RKO (cell line): ENCODE measurements at regions not wholly inside any gene's neighbourhood (a gene's known extent, or its start where the extent isn't known, plus 50 kb on each side); places are given as distances from the start of the nearest gene placed in this dataset.

Experiments
- DNase-seq: peaks from one replicate; pipeline ENCODE4 v3.0.0-alpha.2; 2016; ENCODE audit warnings: low spot score

DNA sequence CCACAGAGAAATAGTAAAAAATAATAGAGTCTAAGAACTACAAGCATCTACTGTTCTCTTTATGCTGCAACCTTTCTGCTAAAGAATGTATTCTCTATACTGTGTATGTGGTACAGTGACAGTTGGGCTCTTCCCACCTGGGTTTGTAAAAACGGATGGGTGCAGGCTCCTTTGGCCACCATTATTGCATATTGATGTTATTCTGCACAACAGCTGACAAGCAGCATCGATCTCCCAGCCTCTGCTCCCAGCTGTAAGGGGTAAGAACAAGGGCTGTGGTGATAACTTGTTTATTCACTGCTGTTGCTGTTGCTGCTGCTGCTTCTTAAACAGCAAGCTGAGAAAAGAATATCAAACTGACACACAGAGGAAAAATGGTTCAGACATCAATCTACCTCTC, 56.1 kb downstream of the KCNRG start:
- DNase-seq: no peak

DNA sequence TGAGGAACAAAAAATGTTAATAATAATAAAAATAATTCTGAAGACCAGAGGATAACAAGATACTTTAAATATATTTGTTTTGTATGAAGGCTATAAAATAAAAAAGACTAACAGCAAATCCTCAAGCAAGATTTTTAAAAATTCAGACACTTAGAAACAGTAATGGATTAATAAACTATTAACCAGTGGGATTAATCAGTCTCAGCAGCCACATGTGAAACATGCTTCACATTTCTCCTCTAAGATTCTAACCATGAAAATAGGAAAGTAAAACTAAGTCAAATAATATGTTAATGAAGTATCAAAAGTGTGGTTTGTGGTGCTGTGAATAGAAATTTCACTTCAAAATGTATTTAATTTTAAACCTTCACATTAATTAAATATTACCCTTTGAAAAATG, 57.4 kb downstream of the KCNRG start:
- no peak for DNase-seq

DNA sequence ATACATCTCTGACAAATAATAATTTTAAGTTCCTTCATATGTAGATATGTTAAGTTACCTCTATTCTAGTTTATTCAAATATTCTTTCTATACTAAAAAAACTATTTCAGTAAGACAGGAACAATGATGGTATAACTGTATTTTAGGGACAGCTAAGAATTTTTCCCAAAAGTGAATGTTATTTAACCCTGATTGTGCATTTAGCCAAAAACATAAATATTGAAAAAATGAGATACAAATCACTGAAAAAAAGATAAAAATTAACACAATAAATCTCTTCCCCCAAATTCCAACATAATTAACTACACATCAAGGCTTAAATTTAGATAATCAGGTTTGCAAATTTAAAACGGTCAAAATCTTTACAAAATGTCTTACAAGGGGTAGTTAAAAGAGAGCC, 58.1 kb downstream of the KCNRG start:
- DNase-seq: no peak

DNA sequence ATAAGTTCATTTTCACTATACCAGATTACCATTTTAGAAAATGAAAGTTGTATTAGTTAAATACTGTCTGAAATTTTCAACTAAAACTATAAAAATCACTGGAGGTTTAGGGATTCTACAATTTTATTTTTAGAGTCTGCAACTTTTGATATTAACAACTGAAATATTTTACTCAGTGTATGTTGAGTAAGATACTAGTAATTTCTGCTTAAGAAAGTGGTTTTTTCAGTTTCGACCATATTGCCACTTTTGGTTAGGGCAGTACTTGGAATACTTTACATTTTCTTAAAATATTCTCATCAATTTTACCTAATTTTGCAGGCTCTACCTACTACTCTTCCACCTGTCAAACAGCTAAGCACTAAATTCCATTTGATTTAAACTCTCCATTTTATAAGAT, 59.6 kb downstream of the KCNRG start:
- DNase-seq: no peak

DNA sequence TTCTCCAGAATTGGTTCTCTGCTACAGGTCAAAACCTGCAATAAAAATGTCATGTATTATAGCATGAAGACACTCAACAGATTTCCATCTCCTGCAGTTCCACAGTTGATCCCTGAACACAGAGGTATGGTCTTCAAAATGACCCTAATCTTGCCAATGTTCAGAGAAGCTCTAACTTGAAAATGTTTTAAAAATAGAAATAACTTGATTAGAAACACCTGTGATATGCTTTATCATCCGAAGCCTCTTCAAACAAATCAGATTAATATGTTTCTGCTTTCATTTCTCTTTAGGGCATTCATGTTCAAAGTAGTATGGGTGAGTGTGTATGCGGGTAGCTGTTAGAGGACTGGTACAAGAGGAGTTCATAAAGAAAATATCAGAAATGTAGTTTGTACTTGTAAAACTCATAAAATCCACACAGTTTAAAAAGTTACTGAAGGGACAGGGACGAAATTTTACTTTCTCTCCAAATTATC, 60.4 kb downstream of the KCNRG start:
- DNase-seq: no peak

DNA sequence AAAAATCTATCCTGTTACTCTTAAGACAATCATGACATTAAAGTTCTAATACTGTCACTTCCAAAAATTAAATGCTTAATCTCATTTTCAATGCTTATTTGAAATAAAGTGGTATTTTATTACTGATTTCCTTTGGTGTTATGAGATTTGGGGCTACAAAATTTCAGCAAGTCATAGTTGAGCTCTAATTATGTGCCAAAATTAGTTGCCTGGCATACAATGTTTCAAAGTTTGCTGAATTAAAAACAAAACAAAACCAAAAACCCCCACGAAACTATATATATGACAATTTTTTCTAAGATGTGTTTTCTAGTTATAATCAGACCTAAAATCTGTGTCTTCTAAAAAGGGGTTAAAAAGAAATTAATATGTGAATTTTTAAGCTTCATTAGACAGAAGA, 62.2 kb downstream of the KCNRG start:
- no peak for DNase-seq

DNA sequence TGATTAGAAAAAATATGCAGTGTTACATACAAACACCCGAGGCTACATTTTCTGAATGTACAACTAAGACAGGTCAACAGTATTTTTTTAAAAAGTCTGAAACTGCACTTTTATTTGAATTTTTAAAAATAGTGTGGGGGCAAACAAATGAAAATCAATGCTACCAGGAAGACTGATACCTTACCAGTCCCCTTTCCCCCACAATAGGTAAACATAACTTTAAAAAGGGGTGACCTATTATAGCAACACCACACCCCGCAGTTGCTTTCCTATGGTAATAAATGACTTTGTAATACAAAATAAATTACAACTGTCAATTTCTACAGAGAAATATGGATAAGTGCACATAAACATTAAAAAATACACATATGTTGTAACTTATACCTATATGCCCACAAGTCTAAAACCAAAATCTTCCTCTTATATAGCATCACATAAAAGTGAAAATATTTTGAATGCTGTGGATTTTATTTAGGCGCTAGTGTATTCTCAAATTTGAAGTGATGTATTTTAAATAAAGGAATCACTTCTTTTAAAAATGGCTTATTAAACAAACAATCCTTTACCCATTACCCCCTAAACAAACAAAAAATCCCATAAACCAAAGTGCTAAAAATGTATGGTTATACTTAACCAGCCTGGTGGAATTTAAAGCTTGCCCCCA, 63.1 kb downstream of the KCNRG start:
- DNase-seq: no peak

DNA sequence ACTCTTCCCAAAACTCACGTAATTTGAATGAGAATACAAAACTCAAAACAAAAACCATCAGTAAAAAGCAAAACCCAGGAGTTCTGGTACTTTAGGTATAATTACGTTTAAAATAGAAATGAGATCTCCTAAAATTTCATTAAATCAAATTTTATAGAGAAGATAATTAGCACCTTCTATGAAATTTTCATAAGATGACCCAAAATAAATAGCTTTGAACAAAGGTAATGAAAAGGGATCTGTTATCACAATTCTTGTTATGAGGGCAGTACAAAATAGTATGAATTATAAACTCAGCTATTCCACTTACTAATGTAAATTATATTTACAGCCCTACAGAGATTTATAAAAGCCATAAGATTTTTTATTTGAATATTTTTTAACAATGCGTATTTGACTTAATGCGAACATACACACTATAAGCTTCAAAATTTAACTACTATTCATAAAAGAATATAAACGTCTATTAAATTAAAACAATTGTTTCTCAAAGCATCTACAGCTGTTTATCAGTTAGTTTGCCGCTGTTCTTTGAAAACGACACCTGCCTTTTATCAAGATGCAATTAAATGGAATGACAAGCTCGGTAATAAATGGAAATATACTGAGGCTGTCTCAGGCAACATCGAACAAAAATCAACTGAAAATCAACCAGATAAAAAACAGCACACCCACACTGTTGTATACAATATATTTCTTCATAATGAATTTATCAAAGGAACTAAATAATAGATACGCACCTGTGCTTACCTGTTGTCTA, 63.8 kb downstream of the KCNRG start:
- DNase-seq: no peak

DNA sequence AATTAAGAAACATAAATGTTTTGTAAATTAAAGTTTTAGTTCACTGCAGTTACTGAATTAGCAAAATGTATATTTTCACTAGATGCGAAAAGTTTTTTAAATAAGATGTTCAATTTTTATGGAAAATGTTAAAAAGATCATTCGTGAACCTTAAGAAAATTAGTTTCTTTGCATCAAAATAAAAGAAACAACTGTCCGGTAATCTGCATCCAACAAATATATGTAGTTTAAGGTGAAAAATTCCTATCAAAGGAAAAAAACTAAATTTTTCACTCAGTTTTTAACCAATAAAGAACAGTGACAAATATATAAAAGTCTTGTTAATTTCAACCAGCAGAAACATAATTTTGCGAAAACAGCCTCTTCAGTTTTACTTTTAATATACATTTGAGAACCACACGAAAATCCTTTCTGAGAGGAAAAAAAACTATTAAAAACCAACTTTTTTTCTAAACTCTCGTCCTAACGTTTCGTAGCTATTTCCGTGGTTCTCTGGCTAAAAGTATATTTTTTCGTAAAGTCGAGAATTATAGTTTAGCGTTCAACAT, 64.5 kb downstream of the KCNRG start:
- DNase-seq: no peak

DNA sequence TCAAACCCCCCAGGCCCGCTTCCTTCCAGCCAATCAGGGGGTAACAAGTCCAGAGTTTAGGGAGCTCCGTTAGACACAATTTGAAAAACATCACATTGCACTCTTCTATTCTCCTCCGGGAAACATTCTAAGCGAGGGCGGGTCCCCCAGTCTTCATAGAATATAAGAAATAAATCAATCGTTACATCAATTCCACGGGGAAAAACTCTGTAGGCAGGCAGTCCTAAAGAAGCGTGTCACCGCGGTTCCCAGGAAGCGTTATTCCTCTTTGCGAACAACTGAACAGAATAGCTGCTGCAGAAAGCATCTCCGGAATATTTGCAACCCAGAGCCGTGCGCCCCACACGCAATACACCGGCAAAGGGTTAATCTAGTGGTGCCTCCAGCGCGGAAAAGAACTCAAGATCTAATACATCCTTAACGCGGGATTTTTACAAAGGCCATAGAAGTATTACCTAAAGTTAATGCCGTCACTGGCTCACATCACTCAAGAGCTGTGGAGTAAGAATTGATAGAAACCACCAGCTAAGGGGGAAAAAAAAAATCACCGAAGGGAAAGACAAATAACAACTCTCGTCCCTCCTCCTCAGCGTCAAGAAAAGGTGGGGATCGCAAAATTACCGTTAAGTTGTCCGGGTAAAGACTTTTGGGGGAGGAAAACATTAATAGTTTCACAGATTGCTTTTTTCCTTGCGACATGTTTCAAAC, 65.1 kb downstream of the KCNRG start:
- peak; percentile 63 for DNase-seq

DNA sequence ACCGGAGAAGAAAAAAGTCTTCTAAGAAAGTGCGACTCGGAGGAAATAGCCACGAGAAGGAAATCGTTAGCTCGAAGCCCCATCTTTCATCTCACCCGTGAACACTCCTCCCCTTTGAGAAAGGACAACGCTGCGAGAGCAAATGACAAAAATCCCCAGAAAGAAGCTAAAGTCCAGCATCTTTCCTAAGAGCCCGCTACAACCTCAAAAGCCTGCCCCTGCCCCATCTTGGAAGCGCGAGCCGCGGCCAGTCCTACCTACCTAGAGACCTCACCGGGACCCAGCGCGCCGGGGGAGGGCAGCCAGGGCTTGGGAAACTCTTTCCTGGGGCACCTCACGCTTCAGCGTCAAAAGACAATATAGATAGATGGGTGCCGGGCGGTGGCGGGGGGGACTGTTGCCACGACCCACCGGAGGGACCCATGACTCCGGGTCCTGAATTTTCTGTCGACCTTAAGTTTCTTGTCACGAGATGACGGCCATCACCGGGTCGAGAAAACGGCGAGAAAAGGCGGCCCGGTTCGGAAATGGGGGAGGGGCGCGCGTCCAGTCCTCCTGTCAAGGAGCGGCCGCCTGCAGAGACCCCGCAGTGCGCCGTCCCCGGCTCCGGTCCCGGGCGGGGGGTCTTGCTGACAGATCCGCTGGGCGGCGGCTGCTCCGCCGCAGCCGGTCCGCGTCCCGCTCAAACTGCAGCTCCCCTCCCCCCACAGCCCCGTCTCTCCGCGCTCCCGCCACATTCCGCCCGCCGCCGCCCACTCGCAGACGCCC, 65.9 kb downstream of the KCNRG start:
- peak; percentile 47 for DNase-seq

DNA sequence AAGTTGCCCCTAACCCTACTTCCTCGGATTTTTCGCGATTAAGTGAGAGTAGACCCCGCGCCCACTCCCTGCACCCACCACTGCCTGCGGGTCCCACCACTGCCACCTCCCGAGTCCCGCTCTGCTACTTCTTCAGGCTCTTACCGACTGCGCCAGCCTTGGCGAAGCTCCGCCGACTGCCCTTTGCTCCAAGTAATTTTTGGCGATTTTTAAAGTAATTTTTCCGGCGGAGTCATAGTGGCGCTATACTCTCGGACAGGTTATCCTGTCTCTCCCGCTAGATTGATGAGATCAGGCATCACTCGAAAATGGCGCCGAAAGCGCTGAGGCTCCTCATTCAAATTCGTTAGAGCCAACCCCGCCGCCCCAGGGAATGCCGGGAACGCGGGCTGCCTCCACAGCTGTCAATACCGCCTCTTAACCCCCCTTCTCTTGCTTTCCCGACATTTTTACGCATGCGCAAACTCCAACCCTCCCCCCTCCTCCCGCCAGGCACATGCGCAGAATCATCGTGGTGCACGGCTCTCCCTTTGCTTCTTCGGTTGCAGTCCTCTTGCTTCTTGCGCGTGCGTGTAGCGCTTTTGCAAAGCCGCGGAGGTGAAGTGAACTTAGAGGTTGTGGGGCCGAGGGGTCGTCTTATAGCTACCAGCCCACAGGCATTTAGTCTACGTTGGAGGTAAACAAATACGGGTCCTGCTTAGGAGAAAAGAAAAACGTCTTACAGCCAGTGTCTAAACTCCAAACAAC, 66.6 kb downstream of the KCNRG start:
- DNase-seq: peak; percentile 98

DNA sequence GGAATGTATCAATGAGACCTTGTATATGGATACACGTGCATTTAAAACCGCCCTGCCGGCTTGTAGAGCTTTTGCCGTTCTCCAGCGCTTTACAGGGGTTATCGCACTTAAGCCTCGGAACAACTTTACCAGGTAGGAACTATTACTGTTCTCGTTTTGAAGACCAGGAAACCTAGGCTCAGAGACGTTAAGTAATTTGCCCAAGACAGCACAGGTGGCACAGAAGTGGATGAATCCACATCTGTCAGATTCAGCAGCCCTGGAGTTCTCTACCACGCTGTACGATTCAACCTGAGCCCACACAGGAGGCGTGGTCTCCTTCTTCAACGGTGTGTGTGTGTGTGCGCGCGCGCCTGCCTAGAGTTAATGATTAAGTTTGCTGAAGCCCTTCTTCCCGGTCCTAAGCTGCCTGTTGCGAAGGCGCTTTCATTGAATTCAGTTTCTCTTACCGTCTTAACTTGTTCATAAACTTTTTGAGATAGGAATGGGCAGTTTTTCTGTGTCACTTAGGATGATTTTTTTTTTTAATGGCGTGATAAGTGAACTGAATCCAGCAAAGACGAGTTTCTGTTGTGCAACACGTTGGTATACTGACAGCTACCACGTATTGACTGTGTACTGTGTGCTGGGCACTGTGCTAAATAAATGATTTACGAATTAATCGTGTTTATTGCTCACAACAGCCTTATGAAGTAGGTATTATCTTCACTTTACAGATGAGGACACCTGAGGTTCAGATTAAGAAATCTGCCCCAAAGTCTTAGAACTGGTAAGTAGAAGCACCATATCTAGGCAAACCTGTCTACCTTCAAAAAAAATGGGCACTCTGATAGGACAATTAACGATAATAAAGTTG, 67.4 kb downstream of the KCNRG start:
- DNase-seq: peak; percentile 91

DNA sequence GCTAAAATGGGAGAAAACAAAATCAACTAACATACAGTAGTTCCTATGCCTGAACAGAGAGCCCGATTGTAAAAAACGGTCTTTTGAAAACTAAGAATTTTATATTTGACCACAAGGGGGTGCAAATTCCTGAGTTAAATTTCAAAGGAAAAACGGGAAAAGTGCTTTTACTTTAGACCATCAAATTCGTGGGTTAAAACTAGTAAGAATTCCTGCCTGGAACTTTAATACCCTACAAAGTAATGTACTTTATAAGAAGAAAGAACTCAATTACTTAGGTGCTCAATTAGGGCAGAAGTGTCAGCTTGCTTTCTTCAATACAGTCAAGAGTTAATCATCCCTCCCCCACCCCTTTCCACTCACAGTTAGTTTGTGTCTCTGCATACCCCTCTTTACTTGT, 69.8 kb downstream of the KCNRG start:
- peak; percentile 71 for DNase-seq

DNA sequence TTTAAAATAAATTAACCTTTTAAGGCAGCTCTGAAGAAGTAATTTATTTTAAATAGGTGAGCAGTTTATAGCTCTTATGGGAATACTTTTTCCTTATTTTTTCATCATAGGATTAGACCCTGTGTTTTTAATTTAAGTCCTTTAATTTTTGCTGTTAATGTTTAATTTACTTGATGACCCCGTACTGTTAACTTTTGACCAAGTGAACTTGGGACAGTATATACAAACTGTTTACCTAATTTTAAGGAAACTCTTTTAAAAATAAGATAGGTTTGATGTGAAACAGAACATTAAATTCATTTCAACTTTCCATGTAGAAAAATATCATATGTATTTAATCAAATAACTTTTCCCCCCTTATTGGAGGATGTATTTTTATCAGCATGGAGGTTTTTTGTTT, 74.4 kb downstream of the KCNRG start:
- no peak for DNase-seq

DNA sequence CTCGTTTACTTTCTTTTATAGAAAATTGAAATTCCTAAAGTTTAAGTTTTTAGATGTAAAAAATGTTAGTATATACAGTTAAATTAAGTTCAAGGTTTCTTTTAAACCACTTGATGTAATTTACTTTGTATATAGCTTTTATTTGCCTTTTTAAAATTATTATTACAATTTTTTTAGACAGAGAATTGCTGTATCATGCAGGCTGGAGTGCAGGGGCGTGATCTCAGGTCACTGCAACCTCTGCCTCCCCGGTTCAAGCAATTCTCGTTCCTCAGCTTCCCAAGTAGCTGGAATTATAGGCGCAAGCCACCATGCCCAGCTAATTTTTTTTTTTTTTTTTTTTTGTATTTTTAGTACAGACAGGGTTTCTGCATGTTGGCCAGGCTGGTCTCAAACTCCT, 75.0 kb downstream of the KCNRG start:
- DNase-seq: no peak

DNA sequence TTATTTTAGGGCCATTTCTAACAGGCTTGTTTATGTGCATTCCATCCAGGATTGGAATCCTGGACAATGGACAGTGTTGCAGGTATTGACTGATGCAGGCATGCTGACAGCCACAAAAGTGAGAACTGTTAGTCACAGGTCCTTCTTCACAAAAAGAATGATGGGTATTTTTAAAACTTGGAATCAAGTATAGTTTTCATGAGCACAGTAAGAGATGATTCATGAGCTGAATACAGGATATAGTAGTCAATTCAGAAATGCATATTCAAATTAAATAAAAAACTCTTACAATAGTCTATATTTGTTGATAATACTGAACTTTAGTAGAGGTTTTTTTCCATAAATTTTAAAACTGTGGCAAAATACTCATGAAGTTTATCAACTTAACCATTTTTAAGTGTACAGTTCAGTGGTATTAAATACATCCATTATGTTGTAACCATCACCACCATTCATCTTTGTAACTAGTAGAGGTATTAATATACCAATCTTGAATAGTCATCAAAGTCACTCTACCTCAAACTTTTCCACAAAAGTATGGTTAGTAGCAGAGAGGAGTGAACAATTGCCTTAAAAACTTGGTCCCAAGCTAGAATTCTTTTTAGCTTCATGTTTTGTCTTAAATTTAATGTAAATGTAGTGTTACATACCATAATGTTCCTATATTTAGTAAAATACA, 79.5 kb downstream of the KCNRG start:
- DNase-seq: no peak

DNA sequence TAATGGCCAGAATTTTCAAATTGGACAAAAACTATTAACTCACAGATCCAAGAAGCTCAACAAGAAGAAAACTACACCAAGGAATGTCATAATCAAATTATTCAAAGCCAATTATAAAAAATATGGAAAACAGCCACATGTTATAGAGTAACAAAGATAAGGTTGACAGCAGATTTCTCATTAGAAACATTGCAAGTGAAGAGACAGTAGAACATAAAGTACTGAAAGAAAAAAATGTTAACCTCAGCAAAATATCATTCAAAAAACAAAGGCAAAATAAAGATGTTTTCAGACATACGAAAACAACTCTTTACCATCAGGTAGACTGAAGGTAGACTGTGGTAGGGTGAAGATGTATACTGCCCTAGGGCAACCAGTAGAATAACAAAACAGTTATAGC, 83.4 kb downstream of the KCNRG start:
- no peak for DNase-seq

DNA sequence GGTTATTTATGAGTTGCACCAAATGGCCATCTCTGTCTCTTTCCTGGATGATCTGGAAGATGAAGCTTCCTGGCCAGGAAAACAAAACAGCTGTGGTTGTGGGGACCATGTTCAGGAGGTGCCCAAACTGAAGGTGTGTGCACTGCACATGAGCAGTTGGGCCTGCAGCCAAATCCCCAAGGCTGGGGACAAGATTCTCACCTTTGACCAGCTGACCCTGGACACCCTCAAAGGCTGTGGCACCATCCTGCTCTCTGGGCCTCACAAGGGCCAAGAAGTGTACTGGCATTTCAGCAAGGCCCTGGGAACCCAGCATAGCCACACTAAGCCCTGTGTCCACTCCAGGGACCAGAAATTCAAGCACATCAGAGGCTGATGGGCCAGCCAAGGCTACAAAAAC, 84.2 kb downstream of the KCNRG start:
- no peak for DNase-seq

DNA sequence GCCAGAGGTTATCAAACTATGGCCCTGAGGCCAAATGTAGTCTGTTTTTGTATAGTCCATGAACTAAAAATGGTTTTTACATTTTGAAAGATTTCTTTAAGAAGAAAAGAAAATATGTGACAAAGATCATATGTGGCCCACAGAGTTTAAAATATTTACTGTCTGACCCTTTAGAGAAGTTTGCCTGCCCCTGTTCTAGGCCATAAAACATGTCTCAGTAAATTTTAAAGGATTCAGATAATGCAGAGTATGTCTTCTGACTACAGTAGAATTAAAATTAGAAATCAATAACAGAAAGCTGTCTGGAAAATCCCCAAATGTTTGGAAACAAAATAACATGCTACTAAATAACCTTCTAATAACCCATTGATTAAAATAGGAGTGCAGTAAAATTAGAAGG, 86.3 kb downstream of the KCNRG start:
- no peak for DNase-seq
